ENCODE measurements at regions not wholly inside any gene's neighbourhood (a gene's known extent, or its start where the extent isn't known, plus 50 kb on each side); places are given as distances from the start of the nearest gene placed in this dataset.

- no peak for TF ChIP-seq CTCF (IDR thresholded peaks at IDR 0.05; ENCODE audit: insufficient read depth, low read depth, low read length, missing control alignments)
- DNase-seq (ENCODE audit: low read depth): no peak
- H3K4me3 ChIP-seq (ENCODE audit: low read depth, low read length): no peak overlapping the region
Measured at GRCh38 chr2:64793701-64794100, 140.0 kb upstream of the SERTAD2 start.

- TF ChIP-seq CTCF (IDR thresholded peaks at IDR 0.05; ENCODE audit: insufficient read depth, low read depth, low read length, missing control alignments): no peak
- no peak overlapping the region for H3K4me3 ChIP-seq (ENCODE audit: low read depth, low read length)
- no peak for DNase-seq (ENCODE audit: low read depth)
Measured at GRCh38 chr2:64794426-64794995, 140.8 kb upstream of the SERTAD2 start.

- no peak for DNase-seq (ENCODE audit: low read depth)
- no peak for TF ChIP-seq CTCF (IDR thresholded peaks at IDR 0.05; ENCODE audit: insufficient read depth, low read depth, low read length, missing control alignments)
- H3K4me3 ChIP-seq (ENCODE audit: low read depth, low read length): no peak overlapping the region
Measured at GRCh38 chr2:64795024-64795592, 141.4 kb upstream of the SERTAD2 start.

GRCh38 chr2:64796926-64797325, 143.2 kb upstream of the SERTAD2 start:
- H3K4me3 ChIP-seq (ENCODE audit: low read depth, low read length): no peak overlapping the region
- DNase-seq (ENCODE audit: low read depth): no peak
- TF ChIP-seq CTCF (IDR thresholded peaks at IDR 0.05; ENCODE audit: insufficient read depth, low read depth, low read length, missing control alignments): no peak

GRCh38 chr2:64797881-64798575, 144.3 kb upstream of the SERTAD2 start:
- DNase-seq (ENCODE audit: low read depth): no peak
- no peak overlapping the region for H3K4me3 ChIP-seq (ENCODE audit: low read depth, low read length)
- no peak for TF ChIP-seq CTCF (IDR thresholded peaks at IDR 0.05; ENCODE audit: insufficient read depth, low read depth, low read length, missing control alignments)

- no peak for TF ChIP-seq CTCF (IDR thresholded peaks at IDR 0.05; ENCODE audit: insufficient read depth, low read depth, low read length, missing control alignments)
- H3K4me3 ChIP-seq (ENCODE audit: low read depth, low read length): no peak overlapping the region
- DNase-seq (ENCODE audit: low read depth): no peak
Measured at GRCh38 chr2:64799592-64800252, 146.0 kb upstream of the SERTAD2 start.
